Psoas muscle (tissue), 7 donors: ENCODE measurements at regions not wholly inside any gene's neighbourhood (a gene's known extent, or its start where the extent isn't known, plus 50 kb on each side); places are given as distances from the start of the nearest gene placed in this dataset.

Experiments used
- ATAC-seq, 4 donors: fragments of 200-7000 bp; cut with Tn5 transposase; one replicate each; pipeline ENCODE4 v1.9.1; 2020; ENCODE audit warnings: moderate library complexity in 3 of 4, mild to moderate bottlenecking in 2 of 4
- DNase-seq, 2 donors: peaks; one replicate each; pipeline ENCODE4 v3.0.0-alpha.2; 2020
- H3K27ac ChIP-seq: fragments of 200-600 bp; one replicate; pipeline ENCODE4 v1.8.0; 2022
- H3K27me3 ChIP-seq, 3 donors: fragments of 200-600 bp in 1 of 3; one replicate each; pipeline versions ENCODE4 v1.6.1 to v1.8.0; 2013 to 2022; ENCODE audit warnings: low read length in 2 of 3, mild to moderate bottlenecking in 2 of 3, moderate library complexity in 1 of 3; ENCODE audit not compliant: insufficient read depth in 3 of 3
- H3K36me3 ChIP-seq, 2 donors: fragments of 200-600 bp in 1 of 2; one replicate each; pipeline versions ENCODE4 v1.6.1 to v1.8.0; 2013 to 2022; ENCODE audit warnings: low read depth in 1 of 2, mild to moderate bottlenecking in 1 of 2, moderate library complexity in 1 of 2; ENCODE audit not compliant: insufficient read depth in 1 of 2
- H3K4me1 ChIP-seq: fragments of 200-600 bp; one replicate; pipeline ENCODE4 v1.8.0; 2022
- H3K4me3 ChIP-seq: fragments of 200-600 bp; one replicate; pipeline ENCODE4 v1.8.0; 2022; ENCODE audit warnings: mild to moderate bottlenecking
- H3K9me3 ChIP-seq: fragments of 200-600 bp; one replicate; pipeline ENCODE4 v1.8.0; 2022
- CTCF ChIP-seq: fragments of 200-600 bp; IDR thresholded peaks from one replicate; pipeline ENCODE4 v1.8.0; 2022; ENCODE audit warnings: antibody characterized with exemption
- WGBS, 3 donors: extraction: QIAGEN DNeasy Blood & Tissue Kit; methylation state at CpG; one replicate each; pipeline versions ENCODE4 v1.1.6 to v1.1.7; 2013; 5-methylcytosine and 5-hydroxymethylcytosine counted together
- intact Hi-C, 2 donors: fragments of 100-400 bp; cut with DNase I; formaldehyde crosslinking; loops; one replicate each; pipeline versions ENCODE4 v1.11.0 to v1.14.2; 2022
- donor health status: healthy with polysubstance abuse.
- donor health status: DM: no; HTN: no; CAD: no; lungs with moderate emphysema.
- donor health status: Bipolar disorder and iron deficiency.
- donor health status: healthy.
- donor health status: DM: yes; HTN: yes; CAD: no.
- donor health status: DM: no; HTN: no; CAD: no.
- donor health status: DM: yes; HTN: yes; CAD: no.

DNA sequence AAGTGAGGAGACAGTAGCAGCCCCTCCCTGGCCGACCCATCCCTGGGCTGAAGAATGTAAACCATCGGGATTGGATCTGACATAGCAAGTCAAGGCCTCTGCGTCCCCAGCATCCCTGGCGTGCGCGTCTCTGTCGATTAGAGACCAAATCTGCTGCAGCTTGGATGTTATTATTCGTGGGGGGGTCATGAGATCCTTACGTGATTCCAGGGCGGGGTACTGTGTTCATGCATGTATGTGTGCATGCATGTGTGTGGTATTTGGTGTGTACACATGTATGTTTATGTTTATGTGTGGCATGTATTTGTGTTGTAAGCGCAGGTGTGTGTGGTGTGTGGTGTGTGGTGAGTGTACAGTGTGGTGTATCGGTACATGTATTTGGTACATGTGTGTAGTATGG is 741.8 kb upstream of the SALL3 start:
- H3K9me3 ChIP-seq = no peaks in the 10 kb centered on the region
- H3K4me1 ChIP-seq = no peaks in the 10 kb centered on the region
- WGBS, 3 donors = 93 to 96% (median 94%) methylated on average over 12 of the region's 12 CpGs
- intact Hi-C loops = no loop called here
- no peak overlapping the region for H3K4me3 ChIP-seq
- DNase-seq (no peak), ATAC-seq (no peak)
- H3K36me3 ChIP-seq = no peaks in the 10 kb centered on the region
- no peaks in the 10 kb centered on the region for H3K27me3 ChIP-seq
- H3K27ac ChIP-seq = no peak overlapping the region
- TF ChIP-seq CTCF = no peak

- H3K27me3 ChIP-seq = no peaks in the 10 kb centered on the region
- WGBS, 3 donors = 85 to 92% (median 86%) methylated on average over 44 to 46 of the region's 46 CpGs
- TF ChIP-seq CTCF = no peak
- H3K4me1 ChIP-seq = no peaks in the 10 kb centered on the region
- intact Hi-C loops = no loop called here
- H3K27ac ChIP-seq = no peak overlapping the region
- no peak overlapping the region for H3K4me3 ChIP-seq
- no peaks in the 10 kb centered on the region for H3K36me3 ChIP-seq
- ATAC-seq (no peak), DNase-seq (no peak)
- H3K9me3 ChIP-seq = no peaks in the 10 kb centered on the region
These were observed 741.1 kb upstream of the SALL3 start for GRCh38 chr18:78238404-78239089.

DNA sequence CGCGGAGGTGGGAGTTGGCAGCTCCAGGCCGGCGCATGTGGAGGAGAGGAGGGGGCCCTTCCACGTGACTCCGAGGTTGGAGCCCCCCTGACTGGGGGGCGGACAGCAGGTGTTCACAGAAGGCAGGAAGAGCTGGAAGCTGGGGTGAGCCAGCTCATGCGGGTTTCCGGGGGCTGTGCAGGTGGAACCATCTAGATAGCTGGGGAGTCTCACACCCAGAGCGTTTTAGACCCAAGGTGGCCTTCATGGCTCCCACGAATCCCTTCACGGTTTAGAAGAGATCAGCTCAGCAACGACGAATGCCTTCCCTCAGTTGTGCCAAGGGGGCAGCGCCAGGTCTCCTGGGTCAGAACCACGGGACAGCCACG is 740.5 kb upstream of the SALL3 start:
- no peaks in the 10 kb centered on the region for H3K9me3 ChIP-seq
- WGBS, 3 donors = 79 to 89% (median 84%) methylated on average over 16 to 17 of the region's 17 CpGs
- no peak for DNase-seq

GRCh38 chr18:78240101-78240500 is 739.5 kb upstream of the SALL3 start:
- DNase-seq (no peak), ATAC-seq (no peak)
- Histone ChIP-seq H3K27ac (no peak overlapping the region), H3K4me1 (no peaks in the 10 kb centered on the region), H3K9me3 (no peaks in the 10 kb centered on the region), H3K4me3 (no peak overlapping the region), H3K27me3 (no peaks in the 10 kb centered on the region), H3K36me3 (no peaks in the 10 kb centered on the region)
- TF ChIP-seq CTCF = no peak
- 66 to 88% (median 70%) methylated on average over 13 of the region's 13 CpGs for WGBS, 3 donors
- intact Hi-C loops = no loop called here

More for the DNA sequence above, 740.5 kb upstream of the SALL3 start:
- Histone ChIP-seq H3K36me3 (no peaks in the 10 kb centered on the region), H3K4me1 (no peaks in the 10 kb centered on the region), H3K4me3 (no peak overlapping the region), H3K27me3 (no peaks in the 10 kb centered on the region), H3K27ac (no peak overlapping the region)
- no peak for ATAC-seq
- intact Hi-C loops = no loop called here
- no peak for TF ChIP-seq CTCF

DNA sequence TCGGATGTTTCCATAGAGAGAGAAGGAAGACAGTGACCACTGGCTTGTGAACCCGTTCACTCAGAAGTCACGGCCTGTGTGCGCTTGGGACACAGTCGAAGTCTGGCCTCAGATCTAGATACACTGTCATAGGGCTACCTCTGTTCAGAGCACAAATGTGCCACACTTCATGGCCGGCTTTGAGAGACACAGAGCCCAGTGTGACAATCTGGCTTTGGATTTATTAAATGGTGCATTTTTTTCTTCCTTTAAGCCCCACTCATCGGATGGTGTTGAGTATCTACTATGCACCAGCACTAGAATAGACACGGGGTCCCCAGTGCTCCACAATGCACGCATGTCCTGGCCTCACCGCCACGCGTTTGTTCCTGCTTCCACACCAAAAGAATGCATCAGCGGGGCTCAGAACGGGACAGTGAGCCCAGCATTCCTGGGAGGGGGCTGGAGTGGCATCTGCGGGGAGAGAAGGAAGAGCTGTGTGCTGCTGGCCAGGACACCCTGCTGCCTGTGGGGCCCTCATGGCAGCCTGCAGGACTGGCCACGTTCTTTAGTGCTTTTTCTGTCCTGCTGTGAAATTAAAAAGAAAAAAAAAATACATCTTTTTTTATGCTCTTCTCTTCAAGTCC is 738.9 kb upstream of the SALL3 start:
- H3K27me3 ChIP-seq = peaks cover 0 to 2% (median 0%) of the 10 kb centered on the region in 3 donors
- 30 to 49% (median 37%) methylated on average over 16 of the region's 16 CpGs for WGBS, 3 donors
- no peaks in the 10 kb centered on the region for H3K36me3 ChIP-seq
- no peak overlapping the region for H3K4me3 ChIP-seq
- H3K27ac ChIP-seq = no peak overlapping the region
- no peaks in the 10 kb centered on the region for H3K4me1 ChIP-seq
- intact Hi-C loops = no loop called here
- no peak for ATAC-seq
- no peaks in the 10 kb centered on the region for H3K9me3 ChIP-seq
- TF ChIP-seq CTCF = no peak
- DNase-seq = no peak
